ENCODE measurements at regions not wholly inside any gene's neighbourhood (a gene's known extent, or its start where the extent isn't known, plus 50 kb on each side); places are given as distances from the start of the nearest gene placed in this dataset.

GRCh38 chr13:24085662-24086061, 74.9 kb upstream of the SPATA13 start:
- DNase-seq, result no peak

DNA sequence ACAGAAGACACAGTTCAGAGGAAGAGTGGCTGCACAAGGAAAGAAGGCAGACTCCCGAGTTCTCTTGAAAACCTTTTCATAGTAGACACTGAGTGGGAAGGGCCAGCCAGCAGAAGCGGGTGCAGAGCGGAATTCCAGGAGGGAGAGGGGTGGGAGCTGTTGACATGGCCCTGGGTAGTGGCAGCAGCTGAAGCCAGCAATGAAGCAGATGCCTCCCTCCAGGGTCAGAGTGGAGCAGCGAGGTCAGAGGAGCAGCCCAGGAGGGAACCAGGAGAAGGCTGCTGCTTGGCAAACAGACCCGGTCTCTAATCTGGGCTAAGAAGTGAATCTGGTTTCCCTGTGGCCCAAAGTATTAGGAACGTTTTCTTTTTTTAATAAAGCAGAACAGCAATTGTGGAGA, 73.9 kb upstream of the SPATA13 start:
- no peak for DNase-seq

DNA sequence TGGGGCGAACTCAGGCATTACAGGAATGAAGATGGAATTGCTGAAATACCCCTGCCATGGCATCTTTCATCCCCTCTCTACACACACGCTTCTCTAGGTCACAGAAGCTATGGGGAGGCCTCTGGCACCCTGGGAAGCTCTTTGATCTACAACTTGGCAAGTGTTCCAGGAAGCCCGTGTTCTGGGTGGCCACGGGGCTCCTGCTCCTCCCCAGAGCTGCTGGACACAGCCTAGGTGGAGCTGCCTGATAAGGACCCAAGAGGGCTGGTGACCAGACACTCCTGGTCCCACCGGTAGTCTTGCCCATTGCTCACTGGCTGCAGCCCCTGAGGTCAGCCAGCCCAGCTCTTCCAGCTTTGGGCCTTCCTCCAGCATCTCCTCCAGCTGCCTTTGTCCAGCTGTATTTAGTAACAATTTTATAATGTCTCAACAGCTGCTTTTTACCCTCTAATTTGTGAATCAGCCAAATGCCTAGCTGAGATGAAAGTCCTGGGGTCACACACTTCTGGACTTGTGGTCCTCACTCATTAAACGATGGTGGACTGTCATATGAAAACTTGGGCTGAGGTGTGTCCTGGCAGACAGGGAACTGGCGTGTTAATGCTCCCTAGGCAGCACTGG, 72.8 kb upstream of the SPATA13 start:
- no peak for DNase-seq

DNA sequence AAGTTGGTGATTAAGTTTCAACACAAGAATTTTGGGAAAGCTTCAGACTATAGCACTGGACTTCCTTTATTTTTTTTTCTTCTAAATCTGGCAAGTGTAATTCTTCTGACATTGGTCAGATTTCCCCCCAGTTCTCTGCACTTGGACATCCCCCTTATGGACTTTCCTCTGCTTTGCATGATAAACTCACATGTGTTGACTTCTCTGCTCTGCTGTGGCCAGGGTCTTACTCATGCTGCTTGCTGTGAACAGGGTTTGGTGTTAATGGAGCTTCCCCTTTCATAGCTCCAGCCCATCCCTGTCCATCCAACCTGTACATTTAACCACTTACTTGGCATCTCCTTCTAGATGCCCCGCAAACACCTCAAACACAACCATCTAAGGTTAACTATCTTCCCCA, 70.5 kb upstream of the SPATA13 start:
- DNase-seq, result no peak

DNA sequence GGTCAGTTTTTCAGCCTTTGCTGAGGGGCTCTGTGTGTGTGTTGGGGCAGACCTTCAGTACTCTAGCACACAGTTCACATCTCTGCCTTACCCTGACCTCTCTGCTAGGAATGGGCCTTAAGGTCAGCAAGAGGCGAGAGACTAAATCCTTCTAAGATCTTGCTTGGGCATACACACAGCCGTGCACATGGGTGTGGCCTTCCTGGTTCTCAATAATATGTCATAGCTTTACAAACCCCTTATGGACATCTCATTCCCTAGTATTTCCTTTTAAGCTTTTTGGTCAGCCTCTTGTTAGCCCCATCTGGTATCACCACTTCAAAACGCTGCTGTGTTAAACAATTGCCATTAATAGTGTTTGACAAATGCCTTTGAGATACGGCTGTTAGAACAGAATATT, 69.4 kb upstream of the SPATA13 start:
- DNase-seq, result no peak

DNA sequence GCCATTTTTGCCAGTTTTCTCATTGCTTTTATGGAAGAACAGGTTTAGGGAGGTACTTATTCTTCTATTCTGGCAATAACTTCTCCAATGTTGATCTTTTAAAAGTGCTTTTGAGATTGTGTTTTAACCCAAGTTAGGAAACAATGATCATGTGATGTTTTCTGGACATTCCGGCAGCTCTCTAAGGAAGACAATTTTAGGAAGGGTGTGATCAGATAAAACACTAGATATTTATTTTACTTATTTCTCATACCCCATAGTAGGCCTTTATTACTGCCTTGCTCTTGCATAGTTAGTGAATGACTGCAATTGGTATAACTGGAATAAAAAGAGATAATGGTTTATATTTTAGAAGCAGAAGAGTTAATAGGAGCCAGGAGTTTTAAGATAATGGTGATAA, 68.4 kb upstream of the SPATA13 start:
- DNase-seq, result no peak

- no peak for DNase-seq
Observed at GRCh38 chr13:24093047-24093446, 67.5 kb upstream of the SPATA13 start.

DNA sequence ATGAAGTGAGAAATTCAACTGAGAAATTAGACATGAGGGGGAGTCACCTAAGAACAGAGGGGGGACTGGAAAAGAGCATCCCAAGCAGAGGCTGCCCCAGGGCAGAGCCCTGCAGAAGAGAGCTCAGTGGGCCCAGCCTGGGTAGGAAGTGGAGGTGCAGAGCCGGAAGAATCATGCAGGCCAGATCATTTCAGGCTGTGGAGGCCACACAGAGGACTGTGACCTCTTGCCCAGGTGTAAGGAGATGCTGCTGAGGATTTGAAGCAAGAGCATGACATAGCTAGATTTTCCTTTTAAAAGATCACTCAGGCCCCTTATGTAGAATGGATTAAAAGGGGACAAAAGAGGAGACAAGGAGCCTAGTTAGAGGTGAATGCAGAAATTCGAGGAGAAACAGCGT, 63.9 kb upstream of the SPATA13 start:
- no peak for DNase-seq

GRCh38 chr13:24097064-24097463, 63.5 kb upstream of the SPATA13 start:
- DNase-seq, result no peak

GRCh38 chr13:24097667-24098066, 62.9 kb upstream of the SPATA13 start:
- DNase-seq, result no peak

DNA sequence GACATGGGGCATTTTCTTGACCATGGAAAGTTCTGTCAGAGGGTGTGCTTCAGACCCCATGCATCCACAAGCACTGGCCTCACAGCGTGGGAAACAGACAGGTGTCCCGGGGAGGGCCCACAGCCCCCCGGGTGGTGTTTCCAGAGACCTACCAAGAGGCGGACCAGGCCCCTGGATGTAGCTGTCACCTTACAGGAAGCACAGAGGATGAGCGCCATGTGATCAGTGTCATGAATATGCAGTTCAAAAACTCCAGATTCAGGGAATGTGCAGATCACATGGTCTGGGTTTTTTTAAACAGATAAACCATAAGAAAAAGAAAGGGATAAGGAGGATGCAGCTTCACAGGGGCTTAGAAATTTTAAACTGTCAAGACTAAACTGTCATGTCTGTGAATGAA, 61.0 kb upstream of the SPATA13 start:
- DNase-seq, result no peak

- no peak for DNase-seq
Observed at GRCh38 chr13:24100188-24100587, 60.3 kb upstream of the SPATA13 start.

GRCh38 chr13:24103782-24104372, 56.6 kb upstream of the SPATA13 start:
- no peak for DNase-seq

DNA sequence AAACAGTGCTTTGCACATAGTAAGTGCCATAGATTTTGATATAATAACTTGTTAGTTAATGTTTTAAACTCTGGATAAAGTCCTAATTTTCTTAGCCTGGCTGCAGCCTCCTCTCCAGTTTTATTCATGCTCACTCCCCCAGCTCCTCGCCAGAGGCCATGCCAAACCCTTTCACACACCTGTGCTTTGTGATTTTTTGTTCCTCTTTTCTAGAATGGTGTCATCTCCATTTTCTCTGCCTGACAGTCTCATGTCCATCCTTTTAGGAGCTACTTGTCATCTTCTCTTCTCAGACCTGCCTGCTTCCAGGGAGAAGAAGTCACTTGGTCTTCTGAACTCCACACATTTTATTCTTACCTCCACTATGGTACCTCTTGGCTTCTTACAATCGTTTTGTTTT, 55.8 kb upstream of the SPATA13 start:
- no peak for DNase-seq

GRCh38 chr13:24106429-24106828, 54.1 kb upstream of the SPATA13 start:
- no peak for DNase-seq

DNA sequence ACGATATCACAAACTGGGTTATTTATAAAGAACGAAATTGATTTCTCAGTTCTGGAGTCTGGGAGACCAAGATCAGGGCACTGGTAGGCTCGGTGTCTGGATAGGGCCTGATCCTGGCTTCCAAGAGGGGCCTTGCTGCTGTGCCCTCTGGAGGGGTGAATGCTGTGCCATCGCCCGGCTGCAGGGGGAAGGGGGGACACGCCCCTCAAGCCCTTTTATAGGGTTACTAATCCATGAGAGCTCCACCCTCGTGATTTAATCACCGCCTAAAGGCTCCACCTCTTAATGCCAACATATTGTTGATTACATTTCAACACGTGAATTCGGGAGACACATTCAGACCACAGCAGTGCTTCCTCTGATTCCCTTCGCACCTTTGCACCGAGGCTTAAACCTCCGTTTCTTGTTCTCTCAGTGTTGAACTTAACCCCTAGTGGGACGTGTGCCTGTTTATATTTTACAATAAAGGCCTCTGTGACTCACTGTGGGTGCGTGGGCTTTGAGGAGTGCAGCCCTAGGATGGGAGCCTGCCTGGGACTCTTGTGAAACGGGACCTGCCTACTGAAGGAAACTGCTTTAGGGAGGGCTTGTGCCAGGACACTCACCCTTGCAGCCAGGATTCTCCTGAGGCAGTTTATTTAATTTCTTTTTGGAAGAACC, 52.4 kb upstream of the SPATA13 start:
- DNase-seq, result no peak

DNA sequence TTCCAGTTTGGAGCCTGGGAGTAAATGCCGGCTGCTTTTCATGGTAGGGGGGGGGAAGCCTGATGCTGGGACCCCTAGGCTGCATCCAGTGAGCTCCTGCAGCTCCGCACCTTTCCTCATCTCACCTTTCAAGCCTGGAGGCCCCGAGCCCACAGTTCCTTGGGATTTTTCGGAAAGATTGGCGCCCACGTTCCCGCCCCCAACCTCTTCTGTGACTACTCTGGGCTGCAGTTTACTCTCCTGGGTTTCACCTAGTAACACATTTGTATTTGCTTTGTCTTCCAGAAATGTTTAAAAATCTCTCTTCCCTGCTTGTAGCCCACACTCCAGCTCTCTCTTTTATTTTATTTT, 51.9 kb upstream of the SPATA13 start:
- DNase-seq, result no peak

DNA sequence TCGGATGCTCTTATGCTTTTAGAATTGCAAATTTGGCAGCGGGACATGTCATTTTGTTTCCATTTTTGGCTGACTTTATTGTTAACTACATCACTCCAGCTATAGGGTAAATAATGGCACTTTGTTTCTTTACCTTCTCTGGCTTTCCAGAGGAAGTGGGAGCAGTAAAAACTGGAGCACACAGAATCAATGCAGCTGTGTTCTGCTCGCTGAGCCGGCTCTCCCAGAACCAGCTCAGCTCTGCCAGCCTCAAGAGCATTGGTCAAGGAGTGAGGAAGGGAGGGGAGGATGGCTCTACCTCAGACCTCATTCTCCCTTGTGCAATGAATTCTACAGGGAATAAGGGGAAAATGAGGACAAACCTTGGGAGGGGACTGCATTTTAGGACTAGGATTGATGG, 50.5 kb upstream of the SPATA13 start:
- DNase-seq, result no peak

Data from kidney glomerular epithelial cell (primary cell).